GM12864 (cell line): ENCODE measurements at regions not wholly inside any gene's neighbourhood (a gene's known extent, or its start where the extent isn't known, plus 50 kb on each side); places are given as distances from the start of the nearest gene placed in this dataset.

ENCODE experiments used
- DNase-seq: peaks from one replicate; pipeline ENCODE4 v3.0.0-alpha.2; 2011; ENCODE audit warnings: low read depth
- H3K4me3 ChIP-seq: 2 replicates; pipeline ENCODE4 v1.5.1; 2011; ENCODE audit warnings: mild to moderate bottlenecking, low read depth, low read length, control low read depth
- TF ChIP-seq, protein P1 (sequence below): IDR thresholded peaks from 2 replicates; pipeline ENCODE4 v1.5.1; 2011; ENCODE audit warnings: low read depth, mild to moderate bottlenecking, moderate library complexity, low read length, control low read depth, inconsistent platforms; ENCODE audit errors: missing control alignments

DNA sequence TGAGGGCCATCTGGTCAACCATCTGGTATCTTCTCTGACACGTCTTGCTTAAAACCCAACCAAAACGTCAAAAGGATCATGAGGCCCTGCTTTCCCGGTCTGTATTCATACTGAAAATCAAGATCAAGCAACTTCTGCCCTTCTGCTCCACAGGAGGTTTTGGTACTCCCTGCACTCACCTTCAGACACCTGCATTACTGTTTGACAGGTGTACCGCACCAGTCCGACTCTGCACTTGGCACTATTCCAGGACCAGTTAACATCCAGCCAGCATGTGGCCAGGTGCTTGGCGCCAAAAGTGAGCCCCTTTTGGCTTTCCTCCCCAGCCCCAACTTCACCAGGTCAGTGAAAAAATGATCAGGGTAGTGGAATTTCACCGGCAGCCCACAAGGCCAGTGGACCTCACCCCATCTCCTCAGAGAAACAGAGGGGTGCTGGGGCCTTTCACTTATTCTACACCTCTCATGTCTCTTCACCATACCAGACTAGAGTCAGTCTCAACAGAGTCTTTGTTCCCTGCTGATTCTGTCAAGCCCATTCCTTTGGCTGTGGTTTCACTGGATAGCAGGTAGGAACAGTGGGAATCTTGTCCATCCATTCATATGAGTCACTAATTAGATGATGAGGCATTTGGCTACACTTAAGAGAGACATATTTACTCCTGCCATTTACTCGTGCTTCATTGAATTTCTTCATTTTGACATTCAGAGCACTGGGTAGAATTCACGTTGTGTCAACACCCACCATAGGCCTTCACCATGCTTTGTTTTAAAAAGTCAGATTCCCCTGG lies 85.3 kb downstream of the ZNF726 start:
- H3K4me3 ChIP-seq = no peak overlapping the region
- TF ChIP-seq, protein P1, sequence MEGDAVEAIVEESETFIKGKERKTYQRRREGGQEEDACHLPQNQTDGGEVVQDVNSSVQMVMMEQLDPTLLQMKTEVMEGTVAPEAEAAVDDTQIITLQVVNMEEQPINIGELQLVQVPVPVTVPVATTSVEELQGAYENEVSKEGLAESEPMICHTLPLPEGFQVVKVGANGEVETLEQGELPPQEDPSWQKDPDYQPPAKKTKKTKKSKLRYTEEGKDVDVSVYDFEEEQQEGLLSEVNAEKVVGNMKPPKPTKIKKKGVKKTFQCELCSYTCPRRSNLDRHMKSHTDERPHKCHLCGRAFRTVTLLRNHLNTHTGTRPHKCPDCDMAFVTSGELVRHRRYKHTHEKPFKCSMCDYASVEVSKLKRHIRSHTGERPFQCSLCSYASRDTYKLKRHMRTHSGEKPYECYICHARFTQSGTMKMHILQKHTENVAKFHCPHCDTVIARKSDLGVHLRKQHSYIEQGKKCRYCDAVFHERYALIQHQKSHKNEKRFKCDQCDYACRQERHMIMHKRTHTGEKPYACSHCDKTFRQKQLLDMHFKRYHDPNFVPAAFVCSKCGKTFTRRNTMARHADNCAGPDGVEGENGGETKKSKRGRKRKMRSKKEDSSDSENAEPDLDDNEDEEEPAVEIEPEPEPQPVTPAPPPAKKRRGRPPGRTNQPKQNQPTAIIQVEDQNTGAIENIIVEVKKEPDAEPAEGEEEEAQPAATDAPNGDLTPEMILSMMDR = no peak
- no peak for DNase-seq

DNA sequence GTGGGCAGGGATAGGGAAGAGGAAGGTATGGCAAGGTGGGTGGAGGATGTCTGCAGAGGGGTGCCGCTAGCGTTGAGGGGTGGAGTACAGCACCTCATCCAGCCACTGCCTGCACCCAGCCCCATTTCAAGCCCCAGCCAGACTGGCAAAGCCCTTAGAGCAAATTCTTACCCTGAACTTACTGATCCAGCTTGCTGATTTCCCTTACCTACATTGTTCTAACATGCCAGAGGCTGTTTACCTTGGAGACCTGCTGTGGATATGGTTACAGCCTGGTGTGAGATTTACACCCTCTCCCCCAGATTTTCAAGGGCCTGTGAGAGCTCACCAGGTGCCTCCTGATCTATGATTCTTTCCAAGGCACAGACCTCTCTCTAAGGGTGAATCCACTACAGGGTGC lies 86.0 kb downstream of the ZNF726 start:
- TF ChIP-seq, protein P1 = no peak
- DNase-seq = no peak
- H3K4me3 ChIP-seq = no peak overlapping the region

DNA sequence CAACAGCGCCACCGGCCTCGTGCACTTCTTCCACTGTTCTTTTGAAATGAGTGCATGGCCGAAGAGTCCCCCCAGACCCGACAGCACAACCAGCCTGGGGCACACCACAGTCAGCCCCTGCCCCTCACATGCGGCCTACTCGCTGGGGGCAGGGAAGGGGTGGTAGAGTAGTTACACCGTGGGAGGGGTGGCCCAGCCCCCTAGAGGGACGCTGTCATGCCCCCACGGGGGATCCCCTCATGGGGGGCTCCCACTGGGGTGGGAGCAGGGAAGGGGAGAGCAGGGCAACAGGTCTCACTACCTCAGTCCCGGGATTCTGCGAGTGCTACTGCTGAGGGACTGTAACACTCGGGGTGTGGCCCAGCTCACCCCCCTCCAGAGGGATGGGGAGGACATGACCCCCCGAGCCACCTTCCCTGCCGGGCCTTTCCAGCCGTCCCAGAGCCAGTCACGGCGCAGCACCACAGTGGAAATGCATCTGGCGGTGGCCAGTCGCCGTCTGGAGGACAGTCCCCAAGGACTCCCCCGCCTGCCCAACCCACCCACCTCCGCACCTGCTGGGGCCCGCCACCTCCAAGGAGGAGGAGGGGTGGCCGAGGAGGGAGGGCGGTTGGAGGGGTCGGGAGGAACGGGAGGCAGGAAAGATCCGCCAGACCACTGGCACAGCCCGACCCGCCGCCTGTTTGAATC lies 84.6 kb upstream of the ZNF254 start:
- no peak for DNase-seq
- TF ChIP-seq, protein P1 = no peak

DNA sequence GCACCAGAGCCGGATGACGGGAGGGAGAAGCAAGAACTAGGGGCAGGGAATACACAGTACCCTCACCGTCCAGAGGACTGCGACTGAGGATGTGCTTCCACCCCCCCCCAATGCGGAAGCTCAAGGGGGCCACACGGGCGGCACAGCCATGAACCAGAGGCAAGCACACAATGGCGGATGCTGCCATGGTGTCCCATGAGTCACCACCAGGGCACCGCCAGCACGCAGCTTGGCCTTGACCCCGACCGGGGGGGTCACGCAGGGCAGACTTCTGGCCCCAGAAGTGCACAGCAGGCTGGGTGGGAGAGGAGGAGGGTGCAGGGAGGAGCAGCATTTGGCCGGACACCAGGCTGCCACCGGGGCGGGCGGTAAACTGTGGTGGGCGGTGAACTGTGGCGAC lies 83.5 kb upstream of the ZNF254 start:
- TF ChIP-seq, protein P1 = no peak
- no peak for DNase-seq
- H3K4me3 ChIP-seq = no peak overlapping the region

More for the DNA sequence above, 84.6 kb upstream of the ZNF254 start:
- H3K4me3 ChIP-seq = no peak overlapping the region

DNA sequence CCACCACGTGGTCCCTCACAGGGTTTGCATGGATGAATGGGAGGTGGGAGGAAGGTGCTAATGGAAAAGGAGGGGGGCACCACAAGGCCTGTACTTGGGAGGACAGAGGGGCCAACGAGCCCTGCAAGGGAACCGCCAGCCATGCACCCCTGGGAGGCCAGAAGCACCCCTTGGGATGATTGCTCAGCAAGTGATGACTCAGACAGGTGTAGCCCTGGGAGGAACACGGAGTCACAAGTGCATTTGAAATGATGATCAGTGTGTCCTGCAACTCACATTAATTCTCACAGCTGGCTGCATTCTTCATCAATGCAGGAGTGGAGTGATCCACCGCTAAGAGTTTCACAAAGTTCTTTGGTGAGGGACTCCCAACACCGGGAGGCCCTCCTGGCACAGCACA lies 82.8 kb upstream of the ZNF254 start:
- TF ChIP-seq, protein P1 = no peak
- no peak for DNase-seq
- no peak overlapping the region for H3K4me3 ChIP-seq

DNA sequence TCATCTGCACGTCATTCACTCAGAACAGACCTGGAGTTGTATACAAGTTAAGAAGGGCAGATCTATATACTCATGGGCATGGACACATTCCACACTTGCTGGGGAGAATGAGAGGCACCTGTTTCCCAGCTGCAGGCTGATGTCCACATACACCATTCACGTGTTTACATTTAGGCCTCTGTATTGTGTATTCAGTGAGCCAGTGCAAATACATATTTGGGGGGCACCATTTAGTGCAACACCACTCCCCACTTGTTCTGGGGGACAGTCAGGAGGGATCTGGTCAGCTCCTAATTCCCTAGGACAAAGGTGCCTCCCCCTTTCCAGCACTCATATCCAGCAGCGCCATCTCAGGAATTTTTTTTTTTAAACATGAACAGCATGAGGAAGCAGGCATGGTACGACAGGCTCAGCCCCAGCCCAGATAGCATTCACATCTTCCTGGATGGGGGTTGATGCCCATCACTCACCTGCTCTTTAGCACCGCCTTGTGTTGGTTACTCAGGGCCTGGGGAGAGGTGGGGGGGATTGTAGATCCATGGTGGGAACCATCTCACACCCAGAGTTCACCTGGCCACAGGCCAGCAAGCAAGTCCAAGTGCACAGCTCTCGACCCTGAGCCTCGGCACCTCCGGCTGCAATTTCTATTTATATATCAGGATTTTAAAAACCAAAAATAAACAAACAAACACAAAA lies 56.9 kb upstream of the ZNF254 start:
- no peak for DNase-seq
- no peak overlapping the region for H3K4me3 ChIP-seq
- TF ChIP-seq, protein P1 = no peak
